ENCODE measurements at regions not wholly inside any gene's neighbourhood (a gene's known extent, or its start where the extent isn't known, plus 50 kb on each side); places are given as distances from the start of the nearest gene placed in this dataset.

DNA sequence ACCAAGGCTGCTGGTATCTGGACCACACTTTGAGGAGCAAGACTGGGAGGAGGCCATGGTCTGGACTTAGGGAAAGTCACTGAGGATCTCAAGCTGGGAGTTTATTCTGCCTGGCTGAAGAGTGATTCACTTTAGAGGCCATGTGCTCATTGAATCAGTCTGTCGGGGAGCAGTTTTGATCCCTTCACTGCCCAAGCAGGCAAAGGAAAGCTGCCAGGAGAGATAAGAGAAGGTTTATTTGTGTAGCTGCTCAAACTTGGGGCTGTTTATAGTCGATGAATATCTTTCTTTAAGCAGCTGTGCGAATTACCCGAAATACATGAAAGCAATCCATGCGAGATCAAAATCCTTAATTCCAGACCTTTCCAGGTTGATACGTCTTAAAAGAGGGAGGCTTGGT is 544.4 kb upstream of the EEF2KMT start:
- TF ChIP-seq POLR2A (IDR thresholded peaks at IDR 0.05) (no peak), CTCF (IDR thresholded peaks at IDR 0.05) (no peak)
